Liver (tissue), 8 donors: ENCODE measurements at regions not wholly inside any gene's neighbourhood (a gene's known extent, or its start where the extent isn't known, plus 50 kb on each side); places are given as distances from the start of the nearest gene placed in this dataset.

Experiments used
- DNase-seq: peaks from one replicate; pipeline ENCODE4 v3.0.0-alpha.2; 2017; ENCODE audit warnings: low spot score
- H3K27ac ChIP-seq, 2 donors: one replicate each; pipeline ENCODE4 v1.7.0; 2013; ENCODE audit warnings: inconsistent platforms in 2 of 2, low read length in 2 of 2, control low read depth in 1 of 2, low read depth in 1 of 2, mild to moderate bottlenecking in 1 of 2
- H3K27me3 ChIP-seq, 4 donors: one replicate each; pipeline versions ENCODE4 v1.6.1 to v1.7.0; 2013; ENCODE audit warnings: low read length in 3 of 4, inconsistent platforms in 1 of 4, mild to moderate bottlenecking in 1 of 4, moderate library complexity in 1 of 4; ENCODE audit not compliant: control insufficient read depth in 4 of 4, insufficient read depth in 4 of 4
- H3K36me3 ChIP-seq, 4 donors: one replicate each; pipeline versions ENCODE4 v1.6.1 to v1.7.0; 2013; ENCODE audit warnings: low read length in 3 of 4, mild to moderate bottlenecking in 3 of 4, low read depth in 1 of 4, moderate library complexity in 1 of 4; ENCODE audit not compliant: control insufficient read depth in 4 of 4, insufficient read depth in 3 of 4
- H3K4me1 ChIP-seq, 4 donors: one replicate each; pipeline versions ENCODE4 v1.6.1 to v1.7.0; 2013; ENCODE audit warnings: low read length in 3 of 4, mild to moderate bottlenecking in 3 of 4, moderate library complexity in 1 of 4; ENCODE audit not compliant: control insufficient read depth in 4 of 4, insufficient read depth in 4 of 4
- H3K4me3 ChIP-seq, 3 donors: one replicate each; pipeline versions ENCODE4 v1.6.1 to v1.7.0; 2013; ENCODE audit warnings: low read length in 3 of 3, control low read depth in 1 of 3, low read depth in 1 of 3, mild to moderate bottlenecking in 1 of 3
- H3K9ac ChIP-seq, 2 donors: one replicate each; pipeline ENCODE4 v1.7.0; 2013; ENCODE audit warnings: low read length in 2 of 2, mild to moderate bottlenecking in 2 of 2, moderate library complexity in 2 of 2, control low read depth in 1 of 2, low read depth in 1 of 2
- H3K9me3 ChIP-seq, 4 donors: one replicate each; pipeline versions ENCODE4 v1.6.1 to v1.7.0; 2013; ENCODE audit warnings: low read length in 3 of 4; ENCODE audit not compliant: control insufficient read depth in 4 of 4
- EGR1 ChIP-seq, 2 donors: IDR thresholded peaks; 2 replicates each; pipeline ENCODE4 v1.6.1; 2016 to 2018; ENCODE audit warnings: antibody characterized with exemption in 2 of 2, low read depth in 2 of 2
- FOXA1 ChIP-seq: IDR thresholded peaks from 2 replicates; pipeline ENCODE4 v1.6.1; 2016; ENCODE audit warnings: antibody characterized with exemption
- FOXA2 ChIP-seq: IDR thresholded peaks from 2 replicates; pipeline ENCODE4 v1.6.1; 2016; ENCODE audit warnings: antibody characterized with exemption
- GABPA ChIP-seq, 2 donors: IDR thresholded peaks in 1 of 2; conservative IDR thresholded peaks in 1 of 2; 2 replicates each; pipeline ENCODE4 v1.6.1; 2016; ENCODE audit warnings: antibody characterized with exemption in 2 of 2, mild to moderate bottlenecking in 1 of 2, moderate library complexity in 1 of 2
- HNF4A ChIP-seq, 2 donors: conservative IDR thresholded peaks; 2 replicates each; pipeline ENCODE4 v1.6.1; 2016; ENCODE audit warnings: antibody characterized with exemption in 2 of 2, mild to moderate bottlenecking in 2 of 2
- HNF4G ChIP-seq: IDR thresholded peaks from 2 replicates; pipeline ENCODE4 v1.6.1; 2016; ENCODE audit warnings: antibody characterized with exemption
- JUND ChIP-seq, 2 donors: IDR thresholded peaks; 2 replicates each; pipeline ENCODE4 v1.6.1; 2016; ENCODE audit warnings: antibody characterized with exemption in 2 of 2
- NR2F2 ChIP-seq: IDR thresholded peaks from 2 replicates; pipeline ENCODE4 v1.6.1; 2016; ENCODE audit warnings: antibody characterized with exemption
- RAD21 ChIP-seq, 2 donors: IDR thresholded peaks; 2 replicates each; pipeline ENCODE4 v1.6.1; 2016; ENCODE audit warnings: antibody characterized with exemption in 2 of 2, mild to moderate bottlenecking in 2 of 2
- RXRA ChIP-seq, 2 donors: IDR thresholded peaks; 2 replicates each; pipeline ENCODE4 v1.6.1; 2017 to 2018; ENCODE audit warnings: antibody characterized with exemption in 2 of 2, mild to moderate bottlenecking in 1 of 2
- SP1 ChIP-seq: IDR thresholded peaks from 2 replicates; pipeline ENCODE4 v1.6.1; 2018; ENCODE audit warnings: antibody characterized with exemption, mild to moderate bottlenecking
- TAF1 ChIP-seq: conservative IDR thresholded peaks from 2 replicates; pipeline ENCODE4 v1.6.1; 2016; ENCODE audit warnings: antibody characterized with exemption, mild to moderate bottlenecking
- YY1 ChIP-seq: IDR thresholded peaks from 2 replicates; pipeline ENCODE4 v1.6.1; 2016; ENCODE audit warnings: antibody characterized with exemption, mild to moderate bottlenecking
- WGBS: extraction: QIAGEN DNeasy Blood & Tissue Kit; methylation state at CpG from one replicate; pipeline ENCODE4 v1.1.7; 2013; 5-methylcytosine and 5-hydroxymethylcytosine counted together
- TF ChIP-seq, protein P1 (sequence below): fragments of 150-350 bp; IDR thresholded peaks from 2 replicates; pipeline ENCODE4 v1.5.1; 2017; ENCODE audit warnings: improper control_type of control experiment, low read depth, low read length; ENCODE audit not compliant: missing input control
- TF ChIP-seq, protein P2 (sequence below): IDR thresholded peaks from 2 replicates; pipeline ENCODE4 v1.6.1; 2016; ENCODE audit warnings: antibody characterized with exemption, mild to moderate bottlenecking
- TF ChIP-seq, protein P3 (sequence below): IDR thresholded peaks from 2 replicates; pipeline ENCODE4 v1.6.1; 2016; ENCODE audit warnings: antibody characterized with exemption
- TF ChIP-seq, protein P4 (sequence below): IDR thresholded peaks from 2 replicates; pipeline ENCODE4 v1.6.1; 2016; ENCODE audit warnings: antibody characterized with exemption
- TF ChIP-seq, protein P5 (sequence below): IDR thresholded peaks from 2 replicates; pipeline ENCODE4 v1.6.1; 2016; ENCODE audit warnings: antibody characterized with exemption
- donor health status: healthy.
- donor health status: healthy.
- donor health status: healthy.
- donor health status: healthy.
- donor health status: healthy.

DNA sequence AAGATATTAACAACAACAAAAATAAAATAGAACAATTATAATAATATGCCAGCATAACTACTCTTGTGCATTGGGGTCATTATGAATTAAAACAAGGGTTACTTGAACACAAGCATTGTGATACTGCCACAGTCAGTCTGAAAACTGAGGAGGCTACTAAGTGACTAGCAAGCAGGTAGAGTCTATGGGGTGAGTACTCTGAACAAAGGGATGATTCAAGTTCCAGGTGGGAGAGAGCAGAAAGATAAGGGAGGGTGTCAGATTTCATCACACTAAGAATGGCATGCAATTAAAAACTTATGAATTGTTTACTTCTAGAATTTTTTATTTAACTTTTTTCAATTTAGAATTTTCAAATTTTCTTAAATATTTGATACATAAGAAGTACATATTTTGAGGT is 754.4 kb upstream of the GOLIM4 start:
- peaks cover 0 to 2% (median 0%) of the 10 kb centered on the region in 4 donors for H3K4me1 ChIP-seq
- no peak for DNase-seq
- no peaks in the 10 kb centered on the region for H3K36me3 ChIP-seq
- peaks cover 0 to 3% (median 0%) of the 10 kb centered on the region in 4 donors for H3K27me3 ChIP-seq
- TF ChIP-seq, protein P1, sequence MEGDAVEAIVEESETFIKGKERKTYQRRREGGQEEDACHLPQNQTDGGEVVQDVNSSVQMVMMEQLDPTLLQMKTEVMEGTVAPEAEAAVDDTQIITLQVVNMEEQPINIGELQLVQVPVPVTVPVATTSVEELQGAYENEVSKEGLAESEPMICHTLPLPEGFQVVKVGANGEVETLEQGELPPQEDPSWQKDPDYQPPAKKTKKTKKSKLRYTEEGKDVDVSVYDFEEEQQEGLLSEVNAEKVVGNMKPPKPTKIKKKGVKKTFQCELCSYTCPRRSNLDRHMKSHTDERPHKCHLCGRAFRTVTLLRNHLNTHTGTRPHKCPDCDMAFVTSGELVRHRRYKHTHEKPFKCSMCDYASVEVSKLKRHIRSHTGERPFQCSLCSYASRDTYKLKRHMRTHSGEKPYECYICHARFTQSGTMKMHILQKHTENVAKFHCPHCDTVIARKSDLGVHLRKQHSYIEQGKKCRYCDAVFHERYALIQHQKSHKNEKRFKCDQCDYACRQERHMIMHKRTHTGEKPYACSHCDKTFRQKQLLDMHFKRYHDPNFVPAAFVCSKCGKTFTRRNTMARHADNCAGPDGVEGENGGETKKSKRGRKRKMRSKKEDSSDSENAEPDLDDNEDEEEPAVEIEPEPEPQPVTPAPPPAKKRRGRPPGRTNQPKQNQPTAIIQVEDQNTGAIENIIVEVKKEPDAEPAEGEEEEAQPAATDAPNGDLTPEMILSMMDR = no peak
- TF ChIP-seq, protein P2, sequence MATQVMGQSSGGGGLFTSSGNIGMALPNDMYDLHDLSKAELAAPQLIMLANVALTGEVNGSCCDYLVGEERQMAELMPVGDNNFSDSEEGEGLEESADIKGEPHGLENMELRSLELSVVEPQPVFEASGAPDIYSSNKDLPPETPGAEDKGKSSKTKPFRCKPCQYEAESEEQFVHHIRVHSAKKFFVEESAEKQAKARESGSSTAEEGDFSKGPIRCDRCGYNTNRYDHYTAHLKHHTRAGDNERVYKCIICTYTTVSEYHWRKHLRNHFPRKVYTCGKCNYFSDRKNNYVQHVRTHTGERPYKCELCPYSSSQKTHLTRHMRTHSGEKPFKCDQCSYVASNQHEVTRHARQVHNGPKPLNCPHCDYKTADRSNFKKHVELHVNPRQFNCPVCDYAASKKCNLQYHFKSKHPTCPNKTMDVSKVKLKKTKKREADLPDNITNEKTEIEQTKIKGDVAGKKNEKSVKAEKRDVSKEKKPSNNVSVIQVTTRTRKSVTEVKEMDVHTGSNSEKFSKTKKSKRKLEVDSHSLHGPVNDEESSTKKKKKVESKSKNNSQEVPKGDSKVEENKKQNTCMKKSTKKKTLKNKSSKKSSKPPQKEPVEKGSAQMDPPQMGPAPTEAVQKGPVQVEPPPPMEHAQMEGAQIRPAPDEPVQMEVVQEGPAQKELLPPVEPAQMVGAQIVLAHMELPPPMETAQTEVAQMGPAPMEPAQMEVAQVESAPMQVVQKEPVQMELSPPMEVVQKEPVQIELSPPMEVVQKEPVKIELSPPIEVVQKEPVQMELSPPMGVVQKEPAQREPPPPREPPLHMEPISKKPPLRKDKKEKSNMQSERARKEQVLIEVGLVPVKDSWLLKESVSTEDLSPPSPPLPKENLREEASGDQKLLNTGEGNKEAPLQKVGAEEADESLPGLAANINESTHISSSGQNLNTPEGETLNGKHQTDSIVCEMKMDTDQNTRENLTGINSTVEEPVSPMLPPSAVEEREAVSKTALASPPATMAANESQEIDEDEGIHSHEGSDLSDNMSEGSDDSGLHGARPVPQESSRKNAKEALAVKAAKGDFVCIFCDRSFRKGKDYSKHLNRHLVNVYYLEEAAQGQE = no peak
- TF ChIP-seq HNF4A (conservative IDR thresholded peaks at IDR 0.05) (no peak), JUND (IDR thresholded peaks at IDR 0.05) (no peak), EGR1 (IDR thresholded peaks at IDR 0.05; ENCODE audit: low read depth in 2 of 2) (no peak), GABPA (IDR thresholded peaks at IDR 0.05 in 1 of 2, conservative IDR thresholded peaks at IDR 0.05 in 1 of 2) (no peak), RAD21 (IDR thresholded peaks at IDR 0.05) (no peak)
- TF ChIP-seq, protein P3, sequence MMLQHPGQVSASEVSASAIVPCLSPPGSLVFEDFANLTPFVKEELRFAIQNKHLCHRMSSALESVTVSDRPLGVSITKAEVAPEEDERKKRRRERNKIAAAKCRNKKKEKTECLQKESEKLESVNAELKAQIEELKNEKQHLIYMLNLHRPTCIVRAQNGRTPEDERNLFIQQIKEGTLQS = no peak
- no peak overlapping the region for H3K4me3 ChIP-seq
- no peak overlapping the region for H3K27ac ChIP-seq
- no peaks in the 10 kb centered on the region for H3K9me3 ChIP-seq
- H3K9ac ChIP-seq = no peak overlapping the region

DNA sequence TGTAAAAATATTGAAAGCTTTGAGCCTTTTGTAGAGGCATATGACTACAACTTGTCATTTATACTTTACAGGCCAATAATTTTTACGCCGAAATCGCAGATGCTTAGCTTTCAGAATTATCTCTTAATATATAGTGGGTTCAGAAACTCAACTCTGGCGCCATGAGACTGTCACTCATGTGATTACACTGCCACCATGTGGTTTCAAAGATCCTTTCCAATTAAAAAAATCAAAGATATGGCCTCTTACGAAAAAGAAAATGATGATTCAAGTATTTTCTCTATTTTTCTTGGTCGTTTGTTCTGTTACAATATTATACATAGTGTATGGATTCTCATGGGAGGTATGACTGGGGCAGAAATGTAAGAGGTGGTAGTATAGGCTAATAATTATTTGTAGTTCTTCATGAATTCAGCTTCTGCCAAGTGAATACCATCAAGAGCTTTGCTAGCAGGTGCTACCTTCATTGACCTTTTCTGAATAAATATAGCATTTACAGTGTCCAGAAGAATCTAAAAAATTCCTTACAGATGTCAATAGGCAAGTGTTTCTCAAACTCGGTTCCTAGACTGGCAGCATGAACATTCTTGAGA is 751.7 kb upstream of the GOLIM4 start:
- 20% methylated on average over 7 of the region's 7 CpGs for WGBS
- DNase-seq = no peak
- H3K9ac ChIP-seq = no peak overlapping the region
- no peaks in the 10 kb centered on the region for H3K9me3 ChIP-seq
- TF ChIP-seq HNF4G = no peak
- peak; percentile 82 to 83 for TF ChIP-seq RAD21 (IDR thresholded peaks at IDR 0.05)
- TF ChIP-seq YY1 = no peak
- TF ChIP-seq, protein P4, sequence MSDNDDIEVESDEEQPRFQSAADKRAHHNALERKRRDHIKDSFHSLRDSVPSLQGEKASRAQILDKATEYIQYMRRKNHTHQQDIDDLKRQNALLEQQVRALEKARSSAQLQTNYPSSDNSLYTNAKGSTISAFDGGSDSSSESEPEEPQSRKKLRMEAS = no peak
- TF ChIP-seq SP1 = no peak
- TF ChIP-seq, protein P5, sequence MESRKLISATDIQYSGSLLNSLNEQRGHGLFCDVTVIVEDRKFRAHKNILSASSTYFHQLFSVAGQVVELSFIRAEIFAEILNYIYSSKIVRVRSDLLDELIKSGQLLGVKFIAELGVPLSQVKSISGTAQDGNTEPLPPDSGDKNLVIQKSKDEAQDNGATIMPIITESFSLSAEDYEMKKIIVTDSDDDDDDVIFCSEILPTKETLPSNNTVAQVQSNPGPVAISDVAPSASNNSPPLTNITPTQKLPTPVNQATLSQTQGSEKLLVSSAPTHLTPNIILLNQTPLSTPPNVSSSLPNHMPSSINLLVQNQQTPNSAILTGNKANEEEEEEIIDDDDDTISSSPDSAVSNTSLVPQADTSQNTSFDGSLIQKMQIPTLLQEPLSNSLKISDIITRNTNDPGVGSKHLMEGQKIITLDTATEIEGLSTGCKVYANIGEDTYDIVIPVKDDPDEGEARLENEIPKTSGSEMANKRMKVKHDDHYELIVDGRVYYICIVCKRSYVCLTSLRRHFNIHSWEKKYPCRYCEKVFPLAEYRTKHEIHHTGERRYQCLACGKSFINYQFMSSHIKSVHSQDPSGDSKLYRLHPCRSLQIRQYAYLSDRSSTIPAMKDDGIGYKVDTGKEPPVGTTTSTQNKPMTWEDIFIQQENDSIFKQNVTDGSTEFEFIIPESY = no peak
- no peak for TF ChIP-seq FOXA1
- TF ChIP-seq NR2F2 = no peak
- TF ChIP-seq, protein P2 = no peak
- TF ChIP-seq TAF1 = no peak
- TF ChIP-seq FOXA2 = no peak
- TF ChIP-seq, protein P1 = peak; percentile 49
- no peak for TF ChIP-seq RXRA (IDR thresholded peaks at IDR 0.05)
- TF ChIP-seq HNF4A (conservative IDR thresholded peaks at IDR 0.05) = no peak
- H3K4me3 ChIP-seq = no peak overlapping the region
- H3K36me3 ChIP-seq = no peaks in the 10 kb centered on the region
- peaks cover 0 to 2% (median 0%) of the 10 kb centered on the region in 4 donors for H3K4me1 ChIP-seq
- H3K27me3 ChIP-seq = peaks cover 0 to 7% (median 0%) of the 10 kb centered on the region in 4 donors
- H3K27ac ChIP-seq = no peak overlapping the region
